ENCODE measurements at regions not wholly inside any gene's neighbourhood (a gene's known extent, or its start where the extent isn't known, plus 50 kb on each side); places are given as distances from the start of the nearest gene placed in this dataset.

- Mint-ChIP-seq H3K36me3 (ENCODE audit: unreplicated experiment) (no peaks in the 10 kb centered on the region), H3K4me3 (ENCODE audit: unreplicated experiment) (no peak overlapping the region), H3K9me3 (ENCODE audit: unreplicated experiment) (peaks cover 14% of the 10 kb centered on the region), H3K27me3 (ENCODE audit: unreplicated experiment) (peaks cover 19% of the 10 kb centered on the region), H3K4me1 (ENCODE audit: low read depth, unreplicated experiment) (peaks cover 24% of the 10 kb centered on the region), H3K27ac (ENCODE audit: unreplicated experiment) (no peak overlapping the region)
- TF ChIP-seq CTCF (IDR thresholded peaks at IDR 0.05; ENCODE audit: partially characterized antibody, unreplicated experiment) = no peak
- DNase-seq = no peak
Observed at GRCh38 chr1:201741763-201742342, 87.1 kb upstream of the IPO9 start.

GRCh38 chr1:201742476-201742875, 86.5 kb upstream of the IPO9 start:
- Mint-ChIP-seq H3K4me1 (ENCODE audit: low read depth, unreplicated experiment) (peaks cover 23% of the 10 kb centered on the region), H3K9me3 (ENCODE audit: unreplicated experiment) (peaks cover 14% of the 10 kb centered on the region), H3K4me3 (ENCODE audit: unreplicated experiment) (no peak overlapping the region), H3K36me3 (ENCODE audit: unreplicated experiment) (no peaks in the 10 kb centered on the region), H3K27ac (ENCODE audit: unreplicated experiment) (no peak overlapping the region), H3K27me3 (ENCODE audit: unreplicated experiment) (peaks cover 16% of the 10 kb centered on the region)
- no peak for TF ChIP-seq CTCF (IDR thresholded peaks at IDR 0.05; ENCODE audit: partially characterized antibody, unreplicated experiment)
- no peak for DNase-seq

- Mint-ChIP-seq H3K27me3 (ENCODE audit: unreplicated experiment) (peaks cover 12% of the 10 kb centered on the region), H3K27ac (ENCODE audit: unreplicated experiment) (no peak overlapping the region), H3K9me3 (ENCODE audit: unreplicated experiment) (peaks cover 14% of the 10 kb centered on the region), H3K36me3 (ENCODE audit: unreplicated experiment) (no peaks in the 10 kb centered on the region), H3K4me3 (ENCODE audit: unreplicated experiment) (no peak overlapping the region), H3K4me1 (ENCODE audit: low read depth, unreplicated experiment) (peaks cover 18% of the 10 kb centered on the region)
- no peak for DNase-seq
- no peak for TF ChIP-seq CTCF (IDR thresholded peaks at IDR 0.05; ENCODE audit: partially characterized antibody, unreplicated experiment)
Observed at GRCh38 chr1:201742955-201743805, 85.8 kb upstream of the IPO9 start.

- Mint-ChIP-seq H3K9me3 (ENCODE audit: unreplicated experiment) (peaks cover 16% of the 10 kb centered on the region), H3K36me3 (ENCODE audit: unreplicated experiment) (no peaks in the 10 kb centered on the region), H3K27ac (ENCODE audit: unreplicated experiment) (no peak overlapping the region), H3K4me1 (ENCODE audit: low read depth, unreplicated experiment) (peaks cover 11% of the 10 kb centered on the region), H3K27me3 (ENCODE audit: unreplicated experiment) (peaks cover 7% of the 10 kb centered on the region), H3K4me3 (ENCODE audit: unreplicated experiment) (no peak overlapping the region)
- DNase-seq = no peak
- TF ChIP-seq CTCF (IDR thresholded peaks at IDR 0.05; ENCODE audit: partially characterized antibody, unreplicated experiment) = no peak
Observed at GRCh38 chr1:201745023-201745422, 83.9 kb upstream of the IPO9 start.

GRCh38 chr1:201746156-201746555, 82.8 kb upstream of the IPO9 start:
- Mint-ChIP-seq H3K9me3 (ENCODE audit: unreplicated experiment) (peaks cover 12% of the 10 kb centered on the region), H3K36me3 (ENCODE audit: unreplicated experiment) (no peaks in the 10 kb centered on the region), H3K4me3 (ENCODE audit: unreplicated experiment) (no peak overlapping the region), H3K4me1 (ENCODE audit: low read depth, unreplicated experiment) (peaks cover 12% of the 10 kb centered on the region), H3K27me3 (ENCODE audit: unreplicated experiment) (peaks cover 2% of the 10 kb centered on the region), H3K27ac (ENCODE audit: unreplicated experiment) (no peak overlapping the region)
- no peak for TF ChIP-seq CTCF (IDR thresholded peaks at IDR 0.05; ENCODE audit: partially characterized antibody, unreplicated experiment)
- no peak for DNase-seq
